GM21737 (cell line): ENCODE measurements at regions not wholly inside any gene's neighbourhood (a gene's known extent, or its start where the extent isn't known, plus 50 kb on each side); places are given as distances from the start of the nearest gene placed in this dataset.

Source experiments
- ATAC-seq: cut with Tn5 transposase; IDR thresholded peaks from one replicate; pipeline ENCODE4 v1.9.1; 2021; ENCODE audit warnings: mild to moderate bottlenecking, moderate library complexity; ENCODE audit not compliant: unreplicated experiment

DNA sequence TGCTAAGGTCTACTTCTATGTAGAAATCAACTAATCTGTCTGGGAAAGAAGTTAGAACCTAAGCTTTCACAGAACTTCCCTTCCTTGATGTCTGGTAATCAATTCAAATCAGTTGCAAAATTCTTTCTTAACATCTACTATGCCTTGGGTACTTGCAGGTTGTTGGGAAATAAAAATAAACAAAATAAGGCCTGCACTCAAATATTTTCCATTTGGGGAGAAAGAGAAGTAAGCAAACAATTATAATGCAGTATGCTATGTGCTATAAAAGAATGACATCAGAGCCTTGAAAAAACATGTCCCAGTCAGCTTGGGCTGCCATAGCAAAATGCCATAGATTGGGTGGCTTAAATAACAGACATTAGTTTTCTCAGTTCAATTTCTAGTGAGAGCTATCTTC lies 425.9 kb upstream of the DCN start:
- ATAC-seq = no peak

DNA sequence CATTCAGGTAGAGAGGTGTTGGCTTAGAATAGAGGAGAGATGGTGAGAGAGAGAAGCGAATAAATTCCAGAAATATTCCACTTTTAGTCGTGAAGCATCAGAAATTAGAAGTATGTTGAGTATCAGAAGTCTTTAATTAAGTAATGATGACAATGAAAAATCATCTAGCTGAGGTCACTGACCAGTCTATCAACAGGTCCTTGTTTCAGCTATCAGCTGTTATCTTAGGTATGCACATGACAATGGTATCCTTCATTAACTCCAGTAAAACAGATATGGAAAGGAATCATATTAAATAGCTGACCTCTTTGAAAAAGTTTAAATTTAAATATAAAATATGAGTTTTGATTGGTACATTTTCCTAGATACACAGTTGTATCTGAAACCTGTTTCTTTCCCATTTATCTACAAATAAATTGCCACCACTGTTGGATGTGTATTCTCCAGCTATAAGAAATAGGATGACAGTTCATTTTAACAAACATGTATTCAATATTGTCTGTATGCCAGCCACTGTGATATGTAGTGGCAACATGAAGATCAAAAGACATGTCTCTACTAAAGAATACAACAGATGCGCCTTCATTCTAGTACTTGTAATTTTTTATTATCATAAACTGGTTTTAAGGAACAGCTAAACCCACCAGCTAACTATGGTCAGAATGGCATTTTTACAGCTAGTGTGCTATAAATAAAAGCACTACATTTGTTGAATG lies 424.2 kb upstream of the DCN start:
- ATAC-seq = no peak

DNA sequence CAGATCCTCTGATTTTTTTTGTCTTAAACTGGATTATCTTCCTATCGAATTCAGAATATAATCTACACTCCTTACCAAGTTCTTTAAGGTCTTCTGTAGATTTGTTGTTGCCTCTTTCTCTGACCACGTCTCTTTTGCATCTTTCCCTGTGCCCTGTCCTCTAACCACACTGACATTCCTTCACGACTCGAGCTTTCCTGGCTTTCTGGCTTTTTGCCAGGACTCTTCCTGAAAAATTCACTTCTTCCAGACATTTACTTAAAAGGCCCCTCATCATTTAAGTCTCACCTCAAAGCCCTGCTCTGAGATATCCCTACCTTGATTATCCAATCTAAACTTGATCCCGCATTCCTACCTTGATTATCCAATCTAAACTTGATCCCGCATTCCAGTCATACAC lies 422.3 kb upstream of the DCN start:
- ATAC-seq = no peak

DNA sequence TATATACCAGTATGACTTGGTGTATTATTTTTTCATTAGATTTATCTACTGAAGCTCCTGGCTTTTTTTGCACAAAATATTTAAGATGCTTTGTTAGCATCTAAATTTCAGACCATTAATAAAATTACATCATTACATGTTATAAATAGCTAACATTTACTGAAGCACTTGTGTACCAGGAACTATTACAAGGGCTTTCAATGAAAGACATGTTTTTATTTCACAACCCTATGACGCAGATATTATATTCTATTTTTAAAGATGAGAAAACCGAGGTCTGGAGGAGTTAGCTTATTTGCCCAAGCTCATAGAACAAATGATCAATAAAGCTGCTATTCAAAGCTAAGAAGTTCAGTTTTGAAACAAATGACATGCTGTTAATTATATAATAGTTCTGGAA lies 420.4 kb upstream of the DCN start:
- no peak for ATAC-seq

DNA sequence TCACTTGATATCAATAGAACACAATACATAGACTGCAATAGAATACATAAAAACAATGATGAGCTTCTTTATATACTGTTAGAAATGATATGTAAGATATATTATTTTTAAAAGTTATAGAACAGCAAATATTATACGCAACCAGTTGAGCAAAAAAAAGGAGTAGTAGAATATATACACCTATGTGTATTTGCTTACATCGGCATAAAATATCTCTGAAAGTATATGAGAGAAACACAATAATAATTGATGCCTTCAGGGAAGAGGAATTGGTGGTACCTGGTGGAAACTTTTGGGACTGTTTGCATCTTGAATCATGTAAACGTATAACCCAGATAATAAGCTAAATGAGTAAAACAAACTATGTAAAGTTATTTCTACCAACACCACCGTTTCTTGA lies 418.4 kb upstream of the DCN start:
- no peak for ATAC-seq

DNA sequence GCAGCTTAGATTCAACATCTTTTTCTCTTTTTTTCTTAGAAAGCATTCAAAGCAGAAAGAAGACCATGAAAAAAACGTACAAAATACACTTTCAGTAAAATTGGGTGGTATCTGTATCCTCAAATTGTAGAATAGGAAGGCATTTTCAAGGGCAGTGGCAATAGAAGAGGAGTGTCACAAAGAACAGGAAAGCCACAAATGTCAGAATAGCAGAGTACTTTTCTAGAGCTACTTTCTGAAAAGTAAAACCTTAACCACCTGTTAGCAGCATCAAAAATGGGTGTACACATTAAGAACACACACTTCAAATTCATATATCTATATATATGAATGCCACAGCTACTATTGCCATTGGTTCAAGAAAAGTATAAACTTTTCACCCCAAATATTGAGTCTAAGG lies 412.1 kb upstream of the DCN start:
- ATAC-seq = no peak

DNA sequence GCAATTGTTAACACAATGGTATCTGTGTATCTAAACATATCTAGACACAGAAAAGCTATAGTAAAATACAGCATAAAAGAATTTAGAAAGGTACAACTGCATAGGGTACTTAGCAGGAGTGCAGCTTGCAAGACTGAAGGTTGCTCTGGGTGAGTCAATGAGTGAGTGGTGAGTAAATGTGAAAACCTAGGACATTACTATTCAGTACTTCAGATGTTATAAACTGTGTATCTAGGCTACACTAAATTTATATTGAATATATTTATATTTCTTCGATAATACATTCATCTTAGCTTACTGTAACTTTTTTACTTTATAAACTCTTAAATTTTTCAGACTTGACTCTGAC lies 409.0 kb upstream of the DCN start:
- ATAC-seq = no peak

DNA sequence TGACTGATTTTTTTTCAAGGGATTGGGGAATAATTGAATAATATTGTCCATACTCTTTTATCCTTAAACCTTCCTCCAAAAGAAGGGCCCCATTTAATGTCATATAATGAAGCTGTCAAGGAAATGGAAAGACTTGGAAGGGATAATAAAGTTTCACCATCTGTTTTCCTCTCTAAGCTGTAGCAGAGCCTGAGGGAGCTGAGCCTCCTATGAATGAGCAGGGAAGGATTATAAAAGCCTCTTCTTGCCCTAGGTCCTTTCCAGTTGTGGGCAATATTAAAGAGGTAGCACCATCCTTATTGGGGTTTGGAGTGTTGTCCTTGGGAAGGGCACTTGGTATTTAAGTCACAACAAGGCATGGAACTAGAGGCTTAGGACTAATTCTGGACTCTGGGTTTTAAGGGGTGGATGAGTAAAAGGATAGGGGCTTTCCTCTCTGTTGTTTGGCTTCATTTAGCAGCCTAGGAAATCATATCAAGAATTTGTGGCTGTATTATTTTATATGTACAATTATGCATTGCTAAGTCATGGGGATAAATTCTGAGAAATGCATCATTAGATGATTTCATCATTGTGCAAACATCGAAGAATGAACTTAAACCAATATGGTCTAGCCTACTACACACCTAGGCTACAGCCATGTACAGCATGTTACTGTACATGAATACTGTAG lies 408.5 kb upstream of the DCN start:
- no peak for ATAC-seq

DNA sequence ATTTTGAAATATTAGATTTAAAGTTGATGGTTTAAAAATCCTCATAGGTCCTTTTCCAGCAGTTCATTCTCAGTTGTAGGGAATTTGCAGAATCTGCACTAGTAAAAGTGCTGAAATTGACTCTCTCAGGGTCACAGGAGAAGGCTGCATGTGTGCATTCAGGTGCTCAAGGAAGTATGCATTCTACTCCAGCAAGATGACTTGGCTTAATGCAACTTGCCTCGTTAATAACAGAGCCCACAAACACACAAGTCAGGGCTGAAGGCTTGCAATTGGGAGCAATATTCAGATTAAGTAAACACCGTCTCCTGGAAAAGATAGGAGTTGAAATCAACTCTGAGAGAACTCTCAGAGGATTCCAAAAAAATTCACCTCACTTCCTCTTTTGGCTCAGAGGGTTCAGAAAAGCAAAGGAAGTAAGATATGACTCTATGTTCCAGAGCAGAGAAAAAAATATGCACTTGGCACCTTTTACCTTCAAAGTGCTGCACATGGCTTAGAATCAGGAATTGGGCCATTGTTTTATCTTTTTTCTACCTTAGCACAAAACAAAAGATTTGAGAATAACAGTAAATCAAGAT lies 406.3 kb upstream of the DCN start:
- ATAC-seq = no peak

DNA sequence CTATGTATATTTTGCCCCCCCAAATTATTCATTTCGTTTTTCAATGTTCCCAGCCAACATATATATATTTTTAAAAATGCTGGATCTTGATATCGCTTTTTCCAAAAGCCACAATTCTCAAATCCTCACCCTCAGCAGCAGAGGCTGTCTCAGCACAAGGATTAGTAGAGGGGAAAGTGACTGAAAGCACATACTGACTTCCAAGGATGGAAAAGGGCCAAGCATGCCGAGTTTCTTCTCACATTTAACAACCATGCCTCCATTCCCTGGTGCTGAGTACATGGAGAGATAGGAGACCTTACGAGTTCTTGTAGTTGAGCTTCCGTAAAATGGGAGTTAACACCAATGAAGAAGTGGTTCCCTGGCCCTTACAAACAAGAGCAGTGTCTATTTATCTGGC lies 403.4 kb upstream of the DCN start:
- ATAC-seq = no peak

DNA sequence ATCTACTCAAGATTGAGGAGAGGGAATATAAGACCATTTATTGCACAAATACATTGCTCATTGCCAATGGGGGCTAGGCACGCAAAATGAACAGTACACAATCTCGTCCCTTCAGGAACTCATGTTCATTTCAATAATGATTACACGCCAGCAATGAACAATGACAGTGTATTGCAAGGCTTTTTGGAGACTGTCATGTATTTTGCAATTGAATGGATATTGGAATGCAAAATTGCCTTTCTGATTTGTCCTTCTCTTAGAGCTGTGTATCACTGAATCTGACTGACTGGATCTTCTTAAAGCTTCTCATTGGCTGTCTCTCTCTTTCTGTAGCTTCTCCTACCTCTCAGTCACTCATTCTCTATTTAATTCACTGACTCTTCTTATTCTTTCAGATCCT lies 400.2 kb upstream of the DCN start:
- ATAC-seq = no peak

DNA sequence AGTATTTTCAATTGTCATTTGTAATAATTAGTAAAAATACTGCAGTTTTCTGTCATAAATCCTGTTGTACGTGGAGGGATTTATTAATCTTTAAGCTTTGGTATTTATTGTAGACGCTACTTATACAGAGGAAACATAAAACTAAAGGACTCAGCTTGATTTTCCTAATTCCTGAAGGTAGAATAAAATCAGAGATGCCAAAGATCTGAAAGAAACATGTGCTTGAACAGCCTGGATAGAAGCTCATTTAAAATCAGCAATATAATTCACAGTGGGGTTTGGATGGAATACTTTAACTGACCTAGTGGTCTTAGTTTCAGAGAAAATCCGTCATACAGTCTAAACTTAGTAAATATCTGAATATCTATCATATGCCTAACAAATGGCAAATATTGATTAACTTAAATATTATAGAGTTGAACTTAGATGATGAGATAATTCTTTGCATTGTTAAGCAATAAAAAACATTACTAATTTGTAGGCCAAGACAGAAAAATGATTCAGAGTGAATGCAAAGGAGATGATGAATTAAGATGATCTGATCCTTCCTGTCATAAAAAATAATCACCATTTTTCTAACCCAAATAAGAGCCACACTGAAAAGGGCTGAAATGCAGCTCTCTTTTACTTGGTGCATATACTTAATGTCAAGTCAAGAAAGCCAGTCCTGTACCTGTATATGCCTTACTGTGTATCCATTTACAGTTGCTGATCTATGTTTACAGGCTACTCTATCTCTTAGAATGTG lies 397.1 kb upstream of the DCN start:
- no peak for ATAC-seq

DNA sequence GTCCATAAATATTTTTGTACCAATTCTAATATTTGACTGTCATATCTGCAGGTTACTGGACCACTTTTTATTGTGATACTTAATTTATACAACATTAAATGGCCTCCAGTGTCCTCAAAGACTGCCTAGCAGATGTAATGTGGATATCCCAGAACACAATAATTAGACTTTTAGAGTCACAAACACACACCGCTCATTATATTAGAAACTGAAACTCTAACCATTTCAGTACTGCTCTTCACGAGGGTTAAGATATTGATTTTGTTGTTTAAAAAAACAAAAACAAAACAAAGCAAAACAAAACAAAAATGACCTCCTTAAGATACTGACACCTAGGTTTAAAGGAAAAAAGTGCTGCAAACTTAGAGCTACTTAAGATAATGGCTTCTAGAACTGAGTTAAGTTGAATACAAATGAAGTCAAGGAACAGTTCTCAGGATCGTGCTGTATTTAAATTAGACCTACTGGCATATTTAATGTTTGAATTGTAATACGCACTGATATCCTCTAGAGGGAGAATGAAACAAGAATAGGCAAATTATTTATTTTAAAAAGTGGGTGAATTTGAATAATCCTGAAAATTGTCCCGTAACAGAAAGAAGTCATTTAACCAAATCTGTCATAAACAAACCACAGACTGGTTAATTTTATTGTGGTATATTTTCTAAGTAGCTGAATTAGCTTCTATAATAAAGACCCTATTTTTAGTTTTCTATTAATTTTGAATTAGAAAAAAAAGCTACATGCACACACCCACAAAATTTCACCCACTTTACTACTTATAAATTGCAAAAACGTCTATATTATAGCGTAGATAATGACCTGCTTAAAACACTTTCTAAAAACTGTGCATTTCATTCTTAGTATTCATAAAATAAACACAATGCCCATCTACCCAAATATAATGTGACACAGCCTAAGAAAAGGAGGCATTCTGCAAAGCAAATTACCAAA lies 395.2 kb upstream of the DCN start:
- ATAC-seq = no peak

DNA sequence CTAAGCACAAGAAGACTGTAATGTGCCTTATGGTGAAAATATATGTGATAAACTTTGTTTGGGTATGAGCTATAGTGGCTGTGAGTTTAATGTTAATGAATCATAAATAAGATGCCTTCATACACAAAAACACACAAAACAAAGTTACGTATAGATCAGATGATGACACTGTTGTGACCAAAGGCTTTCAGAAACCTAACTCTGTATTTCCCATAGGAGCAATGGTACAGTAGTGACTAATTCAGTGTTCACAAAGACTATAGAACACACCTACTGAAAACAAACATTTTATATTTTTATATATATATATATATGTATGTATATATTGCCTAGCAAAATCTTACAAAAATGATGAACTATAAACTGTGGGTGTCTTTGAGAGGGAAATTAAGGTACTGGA lies 393.8 kb upstream of the DCN start:
- no peak for ATAC-seq

DNA sequence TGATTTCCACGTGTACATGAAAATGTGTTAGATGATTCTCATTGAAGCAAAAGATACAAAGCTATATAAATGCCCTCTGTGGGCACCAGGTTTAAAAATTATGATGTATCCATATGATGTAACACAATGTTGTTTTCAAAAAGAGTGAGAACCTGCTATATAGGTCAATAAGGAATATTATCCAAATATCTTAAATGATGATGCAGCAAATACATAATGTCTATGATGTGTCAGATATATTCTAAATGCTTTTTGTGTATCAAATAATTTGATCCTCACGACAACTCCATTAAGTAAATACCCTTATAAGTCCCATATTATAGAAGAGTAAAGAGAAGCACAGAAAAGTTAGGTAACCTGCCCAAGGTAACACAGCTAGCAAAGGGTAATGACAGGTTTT lies 393.0 kb upstream of the DCN start:
- ATAC-seq = no peak

DNA sequence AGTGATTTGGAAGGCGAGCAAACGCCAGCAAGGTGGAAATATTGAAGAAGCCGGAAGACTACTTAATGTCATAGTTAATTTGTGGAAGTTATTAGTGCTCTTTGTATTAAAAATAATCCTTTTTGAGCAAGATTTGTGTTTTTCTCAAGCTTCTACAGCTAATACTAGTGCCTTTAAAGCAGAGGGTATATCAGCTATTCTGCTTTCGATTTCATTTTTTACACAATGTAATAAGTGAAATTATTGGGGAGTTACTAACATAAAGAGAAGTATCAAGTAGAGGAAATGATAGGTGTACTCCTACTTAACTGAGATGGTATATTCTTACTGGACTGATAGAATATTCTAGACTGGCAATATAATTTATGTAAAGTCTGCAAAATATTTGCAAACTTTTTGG lies 392.4 kb upstream of the DCN start:
- no peak for ATAC-seq

DNA sequence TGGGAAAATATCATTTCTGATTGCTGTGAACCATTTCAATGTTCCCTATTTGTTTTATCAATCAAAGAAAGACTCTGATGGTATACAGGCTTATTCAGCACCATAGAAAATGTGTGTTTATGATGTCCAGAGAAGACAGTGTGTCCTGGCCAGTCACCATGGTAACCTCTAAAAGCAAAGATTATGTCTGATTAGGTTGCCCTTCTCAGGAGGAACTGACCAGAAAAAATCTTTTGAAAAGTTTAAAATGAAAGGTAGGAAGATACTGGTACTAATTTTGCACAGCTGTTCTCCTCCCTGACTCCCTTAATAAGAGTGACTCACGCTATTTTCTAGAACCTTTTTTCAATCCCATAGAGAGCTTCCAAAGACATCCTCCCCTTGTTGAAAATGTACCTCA lies 391.8 kb upstream of the DCN start:
- ATAC-seq = no peak

DNA sequence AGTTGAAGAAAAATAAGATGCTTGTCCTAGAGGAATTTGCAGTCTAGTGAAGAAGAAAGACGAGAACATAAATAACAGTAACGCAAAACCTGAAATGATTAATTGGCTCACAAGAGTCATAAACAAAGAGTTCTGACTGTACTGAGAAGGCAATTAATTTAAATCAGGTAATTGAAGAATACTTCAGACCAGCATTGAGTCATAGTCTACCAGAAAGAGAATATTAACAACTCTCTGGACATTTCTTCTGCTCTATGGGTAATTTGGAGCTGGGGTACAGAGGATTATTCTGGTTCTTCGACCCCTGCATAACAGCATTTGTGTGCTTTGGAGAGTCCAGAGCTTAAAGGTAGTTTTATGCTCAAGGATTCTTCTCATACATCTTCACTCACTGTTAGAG lies 390.3 kb upstream of the DCN start:
- ATAC-seq = no peak

DNA sequence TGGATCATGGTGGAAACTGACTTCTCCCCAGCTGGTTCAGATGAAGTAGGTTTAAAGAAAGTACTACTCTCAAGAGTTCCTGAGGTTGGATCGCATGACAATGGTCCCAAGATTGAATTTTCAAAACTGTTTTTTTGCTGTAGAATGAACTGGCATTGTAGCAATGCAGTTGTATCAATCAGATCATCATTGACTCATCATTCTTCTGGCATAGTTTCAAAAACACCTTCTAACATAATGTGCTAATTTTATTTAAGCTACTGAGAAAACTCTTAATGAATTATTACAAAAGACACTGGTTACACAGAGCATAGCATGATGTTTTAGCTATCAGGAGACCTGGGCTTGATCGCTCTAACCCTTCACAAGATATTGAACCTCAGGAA lies 384.5 kb upstream of the DCN start:
- no peak for ATAC-seq

DNA sequence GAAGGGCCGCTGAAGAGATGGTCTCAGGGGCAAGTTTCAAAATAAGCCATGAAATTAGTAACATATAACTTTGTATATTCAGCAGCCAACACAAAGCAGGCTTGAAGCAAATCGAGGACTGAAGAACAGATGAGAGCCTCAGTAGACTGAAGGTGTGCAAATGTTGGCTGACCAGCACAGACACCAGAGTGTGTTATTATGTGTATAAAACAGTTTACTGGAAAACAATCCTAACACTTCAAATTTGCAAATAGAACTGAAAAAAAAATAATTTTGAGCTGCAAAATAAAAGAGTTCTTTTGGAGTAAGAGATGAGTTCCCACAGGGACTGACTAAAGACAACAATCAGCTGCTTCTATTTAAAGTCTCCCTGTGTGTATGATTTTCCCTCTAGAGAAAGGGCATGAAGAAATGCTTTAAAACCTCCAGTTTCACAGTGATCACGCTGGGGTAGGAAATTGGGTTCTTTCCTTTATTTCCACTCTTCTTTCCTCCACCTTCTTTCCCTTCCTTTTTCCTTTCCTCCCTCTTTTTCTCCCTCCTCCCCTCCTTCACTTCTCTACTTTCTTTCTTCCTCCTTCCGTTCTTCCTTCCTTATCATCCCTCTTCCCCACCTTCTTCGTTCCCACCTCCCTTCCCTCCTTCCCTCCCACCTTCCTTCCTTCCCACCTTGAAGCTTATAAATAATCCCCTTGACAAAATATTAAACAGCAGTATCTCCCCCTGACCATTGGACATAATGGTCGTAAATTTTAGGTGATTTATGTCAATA lies 383.9 kb upstream of the DCN start:
- ATAC-seq = no peak
